ENCODE measurements at regions not wholly inside any gene's neighbourhood (a gene's known extent, or its start where the extent isn't known, plus 50 kb on each side); places are given as distances from the start of the nearest gene placed in this dataset.

DNA sequence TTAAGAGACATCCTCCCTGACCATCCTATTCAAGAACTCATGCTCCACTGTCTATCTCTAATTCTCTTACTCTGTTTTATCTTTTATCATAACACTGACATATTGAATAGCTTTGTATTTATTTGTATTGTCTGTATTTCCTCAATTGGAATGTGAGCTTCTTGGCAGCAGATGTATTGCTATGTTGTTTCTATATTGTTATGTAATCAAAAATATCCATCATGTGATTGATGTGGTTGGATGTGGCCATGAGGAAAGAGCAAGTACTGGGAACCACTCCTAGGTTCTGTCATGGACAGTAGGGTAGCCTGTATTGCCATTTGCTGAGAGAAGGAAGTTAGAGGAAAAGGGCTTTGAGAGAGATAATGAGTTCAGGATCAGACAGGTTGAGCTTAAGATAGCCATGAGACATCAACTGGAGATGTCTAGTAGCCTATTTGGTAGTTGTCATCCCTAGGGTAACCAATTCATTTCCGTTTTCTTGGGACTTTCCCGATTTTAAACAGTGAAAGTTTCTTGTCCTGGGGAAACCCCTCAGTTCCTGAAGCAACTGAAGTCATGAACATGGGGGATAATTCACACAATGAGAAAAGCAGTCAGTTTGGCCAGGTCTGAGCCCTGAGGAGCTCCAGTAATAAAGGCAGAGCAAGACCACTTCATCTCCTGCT lies 404.5 kb downstream of the INSC start:
- H3K79me2 ChIP-seq (ENCODE audit: insufficient read depth, low read length), result no peaks in the 10 kb centered on the region
- H3K9ac ChIP-seq (ENCODE audit: insufficient read depth, low read length, poor library complexity, severe bottlenecking), result no peak overlapping the region
- no peaks in the 10 kb centered on the region for H3K27me3 ChIP-seq (ENCODE audit: control insufficient read depth in 2 of 2, insufficient read depth in 2 of 2, low read length in 2 of 2)
- no peak for TF ChIP-seq CTCF (IDR thresholded peaks at IDR 0.05)
- intact Hi-C loops (cut with micrococcal nuclease), result no loop called here
- H3K9me3 Mint-ChIP-seq, result peaks cover 0 to 7% (median 2%) of the 10 kb centered on the region in 7 donors
- H3K4me2 ChIP-seq (replicated peaks; ENCODE audit: extremely low read depth, low read length, poor library complexity, severe bottlenecking), result no peak overlapping the region
- peaks cover 0 to 2% (median 2%) of the 10 kb centered on the region in 3 donors for H3K27me3 Mint-ChIP-seq (ENCODE audit: low read depth in 3 of 3)
- 79% methylated on average over 2 of the region's 2 CpGs for WGBS (ENCODE audit: insufficient coverage)
- no peaks in the 10 kb centered on the region for H3K4me1 Mint-ChIP-seq
- H3K36me3 Mint-ChIP-seq, result no peaks in the 10 kb centered on the region
- H3K4me3 ChIP-seq (replicated peaks in 1 of 3; ENCODE audit: low read depth in 2 of 3, low read length in 3 of 3), result no peak overlapping the region
- no peaks in the 10 kb centered on the region for H4K20me1 ChIP-seq (ENCODE audit: insufficient read depth, low read length)
- no peaks in the 10 kb centered on the region for H3K4me1 ChIP-seq (ENCODE audit: control insufficient read depth in 1 of 2, insufficient read depth in 2 of 2, low read length in 2 of 2)
- no peak overlapping the region for H2AFZ ChIP-seq (ENCODE audit: insufficient read depth, low read depth, low read length, poor library complexity, severe bottlenecking)
- H3K27ac Mint-ChIP-seq, result no peak overlapping the region
- H3K27ac ChIP-seq (ENCODE audit: low read depth in 1 of 2, low read length in 2 of 2), result no peak overlapping the region
- H3K4me3 Mint-ChIP-seq, result no peak overlapping the region
- peaks cover 3 to 8% of the 10 kb centered on the region in 2 donors for H3K9me3 ChIP-seq (replicated peaks in 1 of 2; ENCODE audit: control insufficient read depth in 1 of 2, insufficient read depth in 1 of 2, low read length in 2 of 2)
- DNase-seq, result peak in 1 of 3 donors; percentile 14
- H3K36me3 ChIP-seq (replicated peaks in 1 of 2; ENCODE audit: control insufficient read depth in 1 of 2, insufficient read depth in 2 of 2, low read length in 2 of 2), result no peaks in the 10 kb centered on the region

DNA sequence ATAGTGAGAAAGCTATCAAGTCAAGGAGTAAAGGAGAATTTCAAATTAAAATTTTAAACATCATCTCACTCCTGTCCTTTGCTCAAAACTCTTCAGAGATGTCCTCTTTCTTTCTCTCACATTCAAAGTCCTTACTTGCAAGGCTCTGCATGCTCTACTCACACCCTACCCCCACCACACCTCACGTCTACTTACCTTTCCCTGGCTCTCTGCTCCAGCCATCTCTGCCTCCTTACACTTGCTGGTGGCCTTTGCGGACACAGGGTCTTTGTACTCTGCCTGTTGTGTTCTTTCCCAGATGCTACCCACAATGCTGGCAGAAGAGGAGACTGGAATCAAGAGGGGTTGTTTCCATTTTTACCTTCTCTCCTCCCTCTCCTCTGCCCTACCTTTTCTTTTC lies 405.2 kb downstream of the INSC start:
- no peaks in the 10 kb centered on the region for H3K79me2 ChIP-seq (ENCODE audit: insufficient read depth, low read length)
- Mint-ChIP-seq H3K9me3 (peaks cover 0 to 7% (median 2%) of the 10 kb centered on the region in 7 donors), H3K4me1 (no peaks in the 10 kb centered on the region), H3K27ac (no peak overlapping the region), H3K36me3 (no peaks in the 10 kb centered on the region), H3K4me3 (no peak overlapping the region), H3K27me3 (ENCODE audit: low read depth in 3 of 3) (peaks cover 0 to 2% (median 2%) of the 10 kb centered on the region in 3 donors)
- intact Hi-C loops (cut with micrococcal nuclease), result no loop called here
- H3K36me3 ChIP-seq (replicated peaks in 1 of 2; ENCODE audit: control insufficient read depth in 1 of 2, insufficient read depth in 2 of 2, low read length in 2 of 2), result no peaks in the 10 kb centered on the region
- H3K9me3 ChIP-seq (replicated peaks in 1 of 2; ENCODE audit: control insufficient read depth in 1 of 2, insufficient read depth in 1 of 2, low read length in 2 of 2), result peaks cover 3 to 6% of the 10 kb centered on the region in 2 donors
- no peak for DNase-seq
- no peaks in the 10 kb centered on the region for H3K27me3 ChIP-seq (ENCODE audit: control insufficient read depth in 2 of 2, insufficient read depth in 2 of 2, low read length in 2 of 2)
- no peak overlapping the region for H3K9ac ChIP-seq (ENCODE audit: insufficient read depth, low read length, poor library complexity, severe bottlenecking)
- H3K27ac ChIP-seq (ENCODE audit: low read depth in 1 of 2, low read length in 2 of 2), result no peak overlapping the region
- no peak overlapping the region for H3K4me3 ChIP-seq (replicated peaks in 1 of 3; ENCODE audit: low read depth in 2 of 3, low read length in 3 of 3)
- H2AFZ ChIP-seq (ENCODE audit: insufficient read depth, low read depth, low read length, poor library complexity, severe bottlenecking), result no peak overlapping the region
- no peak overlapping the region for H3K4me2 ChIP-seq (replicated peaks; ENCODE audit: extremely low read depth, low read length, poor library complexity, severe bottlenecking)
- WGBS (ENCODE audit: insufficient coverage), result 67% methylated on average over 1 of the region's 2 CpGs
- no peaks in the 10 kb centered on the region for H3K4me1 ChIP-seq (ENCODE audit: control insufficient read depth in 1 of 2, insufficient read depth in 2 of 2, low read length in 2 of 2)
- no peaks in the 10 kb centered on the region for H4K20me1 ChIP-seq (ENCODE audit: insufficient read depth, low read length)
- TF ChIP-seq CTCF (IDR thresholded peaks at IDR 0.05), result no peak
